GM21717 (cell line): ENCODE measurements at regions not wholly inside any gene's neighbourhood (a gene's known extent, or its start where the extent isn't known, plus 50 kb on each side); places are given as distances from the start of the nearest gene placed in this dataset.
"Not testable (repeated sequence)": the region's sequence is repeated elsewhere in the genome, so short reads cannot be mapped to it uniquely, and the experiment has no call there.

Source experiments
- ATAC-seq: cut with Tn5 transposase; IDR thresholded peaks from one replicate; pipeline ENCODE4 v1.9.1; 2021; ENCODE audit warnings: mild to moderate bottlenecking, moderate library complexity; ENCODE audit not compliant: unreplicated experiment

DNA sequence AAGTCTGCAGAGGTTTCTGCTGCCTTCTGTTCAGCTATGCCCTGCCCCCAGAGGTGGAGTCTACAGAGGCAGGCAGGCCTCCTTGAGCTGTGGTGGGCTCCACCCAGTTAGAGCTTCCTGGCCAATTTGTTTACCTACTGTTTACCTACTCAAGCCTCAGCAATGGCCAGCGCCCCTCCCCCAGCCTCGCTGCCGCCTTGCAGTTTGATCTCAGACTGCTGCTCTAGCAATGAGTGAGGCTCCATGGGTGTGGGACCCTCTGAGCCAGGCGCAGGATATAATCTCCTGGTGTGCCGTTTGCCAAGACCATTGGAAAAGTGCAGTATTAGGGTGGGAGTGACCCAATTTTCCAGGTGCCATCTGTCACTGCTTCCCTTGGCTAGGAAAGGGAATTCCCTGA lies 1024.9 kb downstream of the PRIM2 start:
- not testable (repeated sequence) for ATAC-seq

GRCh38 chr6:58347534-58347933 lies 1030.1 kb downstream of the PRIM2 start:
- ATAC-seq = not testable (repeated sequence)

DNA sequence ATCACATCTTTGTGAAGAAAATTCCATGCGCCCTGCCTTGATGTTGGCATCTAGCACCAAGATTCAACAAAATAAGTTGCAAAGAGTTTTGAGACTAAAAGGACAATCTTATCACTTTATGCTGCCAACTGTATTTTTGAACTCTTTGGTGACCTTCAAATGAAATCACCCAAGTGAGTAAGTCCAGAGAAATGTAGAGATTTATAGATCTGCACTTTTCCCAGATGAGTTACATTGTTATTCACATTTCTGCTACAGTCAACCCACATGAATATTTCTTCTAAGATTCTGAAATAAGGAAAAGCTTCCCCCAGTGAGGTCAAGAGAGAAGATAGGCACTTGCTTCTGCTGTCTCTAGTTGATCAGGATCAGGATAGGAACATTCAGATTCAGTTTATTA lies 1034.2 kb downstream of the PRIM2 start:
- ATAC-seq = not testable (repeated sequence)

- ATAC-seq = not testable (repeated sequence)
These were observed 1041.0 kb downstream of the PRIM2 start for GRCh38 chr6:58358452-58358851.

DNA sequence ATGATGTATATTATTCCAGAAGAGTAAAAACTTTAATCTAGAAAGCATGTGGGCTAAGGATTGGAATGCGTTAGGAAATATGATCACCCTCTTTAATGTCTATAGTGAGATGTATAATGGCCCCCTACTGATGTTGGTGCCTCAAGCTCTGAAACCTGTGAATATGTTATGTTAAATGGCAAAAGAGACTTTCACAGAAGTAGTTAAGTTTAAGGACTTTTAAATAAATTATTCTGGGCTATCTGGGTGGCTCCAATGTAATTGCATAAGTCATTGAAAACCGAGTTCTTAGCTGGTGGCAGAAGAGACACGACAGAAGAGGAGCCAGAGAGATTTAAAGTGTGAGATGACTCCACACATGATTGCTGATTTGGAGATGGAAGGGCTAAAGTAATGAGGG lies 1048.4 kb downstream of the PRIM2 start:
- not testable (repeated sequence) for ATAC-seq

DNA sequence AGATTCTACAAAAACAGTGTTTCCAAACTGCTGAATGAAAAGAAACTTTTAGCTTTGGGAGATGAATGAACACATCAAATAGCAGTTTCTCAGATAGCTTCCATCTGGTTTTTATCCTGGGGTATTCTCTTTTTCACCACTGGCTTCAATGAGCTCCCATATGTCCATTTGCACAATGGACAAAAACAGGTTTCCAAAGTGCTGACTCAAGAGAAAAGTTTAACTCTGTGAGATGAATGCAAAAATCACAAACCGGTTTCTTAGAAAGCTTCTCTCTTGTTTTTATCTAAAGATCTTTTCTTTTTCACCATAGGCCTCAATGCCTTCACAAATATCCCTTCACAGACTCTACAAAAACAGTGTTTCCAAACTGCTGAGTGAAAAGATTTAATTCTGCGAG lies 1089.2 kb downstream of the PRIM2 start:
- not testable (repeated sequence) for ATAC-seq

- no peak for ATAC-seq
These were observed 1101.9 kb downstream of the PRIM2 start for GRCh38 chr6:58419321-58419720.
